GM12872 (cell line): ENCODE measurements at regions not wholly inside any gene's neighbourhood (a gene's known extent, or its start where the extent isn't known, plus 50 kb on each side); places are given as distances from the start of the nearest gene placed in this dataset.

Experiments
- TF ChIP-seq, protein P1 (sequence below): IDR thresholded peaks from 3 replicates; pipeline ENCODE4 v1.5.1; 2011; ENCODE audit warnings: low read depth, mild to moderate bottlenecking, low read length, moderate library complexity; ENCODE audit not compliant: insufficient read depth

DNA sequence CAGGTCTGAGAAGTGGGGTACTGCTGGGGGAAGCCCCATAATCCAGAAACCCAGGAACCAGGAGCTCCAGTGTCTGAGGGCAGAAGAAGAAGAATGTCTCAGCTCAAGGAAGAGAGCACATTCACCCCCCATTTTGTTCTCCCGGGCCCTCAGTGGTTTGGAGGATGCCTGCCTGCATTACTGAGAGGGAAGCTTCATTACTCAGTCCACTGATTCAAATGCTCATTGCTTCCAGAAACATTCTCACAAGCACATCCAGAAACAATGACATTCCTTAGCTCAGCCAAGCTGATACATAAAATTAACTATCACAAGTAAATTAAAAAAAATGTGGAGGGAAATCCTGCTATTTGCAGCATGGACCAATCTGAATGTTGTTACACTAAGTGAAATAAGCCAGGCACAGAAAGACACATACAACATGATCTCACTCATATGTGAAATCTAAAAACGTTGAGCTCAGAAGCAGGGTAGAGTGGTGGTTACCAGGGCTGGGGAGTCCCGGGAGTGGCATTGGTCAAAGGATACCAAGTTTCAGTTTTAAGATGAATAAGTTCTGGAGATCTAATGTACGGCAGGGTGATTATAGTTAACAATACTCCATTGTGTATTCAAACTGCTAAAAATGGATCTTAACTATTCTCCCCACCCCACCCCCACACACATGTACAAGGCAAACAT lies 459.3 kb downstream of the GALR1 start:
- TF ChIP-seq, protein P1, sequence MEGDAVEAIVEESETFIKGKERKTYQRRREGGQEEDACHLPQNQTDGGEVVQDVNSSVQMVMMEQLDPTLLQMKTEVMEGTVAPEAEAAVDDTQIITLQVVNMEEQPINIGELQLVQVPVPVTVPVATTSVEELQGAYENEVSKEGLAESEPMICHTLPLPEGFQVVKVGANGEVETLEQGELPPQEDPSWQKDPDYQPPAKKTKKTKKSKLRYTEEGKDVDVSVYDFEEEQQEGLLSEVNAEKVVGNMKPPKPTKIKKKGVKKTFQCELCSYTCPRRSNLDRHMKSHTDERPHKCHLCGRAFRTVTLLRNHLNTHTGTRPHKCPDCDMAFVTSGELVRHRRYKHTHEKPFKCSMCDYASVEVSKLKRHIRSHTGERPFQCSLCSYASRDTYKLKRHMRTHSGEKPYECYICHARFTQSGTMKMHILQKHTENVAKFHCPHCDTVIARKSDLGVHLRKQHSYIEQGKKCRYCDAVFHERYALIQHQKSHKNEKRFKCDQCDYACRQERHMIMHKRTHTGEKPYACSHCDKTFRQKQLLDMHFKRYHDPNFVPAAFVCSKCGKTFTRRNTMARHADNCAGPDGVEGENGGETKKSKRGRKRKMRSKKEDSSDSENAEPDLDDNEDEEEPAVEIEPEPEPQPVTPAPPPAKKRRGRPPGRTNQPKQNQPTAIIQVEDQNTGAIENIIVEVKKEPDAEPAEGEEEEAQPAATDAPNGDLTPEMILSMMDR: no peak

DNA sequence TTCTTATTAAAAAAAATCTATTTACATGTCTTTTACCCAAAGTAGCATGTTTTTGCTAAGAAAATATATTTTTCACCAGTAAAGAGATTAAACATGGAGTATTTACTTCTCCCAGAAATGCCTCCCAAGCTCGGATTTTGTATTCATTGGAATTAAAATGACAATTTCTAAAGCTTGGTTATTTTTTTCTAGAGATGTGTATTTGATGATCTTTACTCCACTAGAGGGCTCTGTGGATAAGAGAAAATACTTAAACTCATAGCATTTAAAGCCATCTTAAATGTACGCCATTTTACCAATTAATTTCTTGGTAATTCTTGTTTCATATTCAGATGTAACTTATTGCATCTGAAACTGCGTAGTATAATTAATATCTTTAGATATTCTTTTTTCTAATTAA lies 461.4 kb downstream of the GALR1 start:
- TF ChIP-seq, protein P1: 0 out of 3 replicates have a peak, but pooled peaks have one; percentile 16

GRCh38 chr18:77714716-77715115 lies 465.1 kb downstream of the GALR1 start:
- TF ChIP-seq, protein P1: no peak

DNA sequence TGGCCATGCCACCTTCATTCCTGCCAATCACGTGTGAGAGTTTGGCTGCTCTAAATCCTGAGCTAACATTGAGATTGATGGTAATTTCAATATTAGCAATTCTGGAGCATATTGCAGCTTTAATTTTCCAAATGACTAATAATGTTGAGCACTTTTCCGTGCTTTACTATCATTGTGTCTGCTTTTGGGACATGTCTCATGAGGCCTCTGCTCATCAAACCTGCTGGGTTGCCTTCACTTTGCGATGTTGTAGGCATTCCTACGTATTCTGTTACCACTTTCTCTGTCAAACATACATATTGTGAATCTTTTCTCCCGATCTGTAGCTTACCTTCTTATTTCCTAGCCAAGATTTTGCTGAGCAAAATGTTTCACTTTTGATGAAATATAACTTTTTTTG lies 466.6 kb downstream of the GALR1 start:
- TF ChIP-seq, protein P1: no peak

- TF ChIP-seq, protein P1: no peak
These were observed 483.8 kb downstream of the GALR1 start for GRCh38 chr18:77733292-77733903.

DNA sequence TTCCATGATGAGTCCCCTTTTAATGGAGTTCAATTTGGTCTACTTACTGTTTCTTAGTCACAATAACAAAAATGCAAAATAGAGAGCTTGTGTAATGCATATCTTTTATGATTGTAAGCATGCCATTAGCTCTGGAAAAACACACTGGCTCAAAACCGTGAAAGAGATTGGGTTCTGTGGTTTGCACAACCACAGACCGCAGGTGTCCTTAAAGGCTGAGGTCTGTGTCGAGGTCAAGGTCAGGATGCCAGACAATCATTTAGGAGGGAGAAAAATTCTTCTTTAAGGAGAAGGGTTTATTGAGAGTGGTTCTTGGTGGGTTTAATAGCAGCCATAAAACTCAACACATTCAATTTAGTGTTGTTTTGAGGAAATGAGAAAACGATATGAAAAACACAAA lies 487.2 kb downstream of the GALR1 start:
- TF ChIP-seq, protein P1: no peak

DNA sequence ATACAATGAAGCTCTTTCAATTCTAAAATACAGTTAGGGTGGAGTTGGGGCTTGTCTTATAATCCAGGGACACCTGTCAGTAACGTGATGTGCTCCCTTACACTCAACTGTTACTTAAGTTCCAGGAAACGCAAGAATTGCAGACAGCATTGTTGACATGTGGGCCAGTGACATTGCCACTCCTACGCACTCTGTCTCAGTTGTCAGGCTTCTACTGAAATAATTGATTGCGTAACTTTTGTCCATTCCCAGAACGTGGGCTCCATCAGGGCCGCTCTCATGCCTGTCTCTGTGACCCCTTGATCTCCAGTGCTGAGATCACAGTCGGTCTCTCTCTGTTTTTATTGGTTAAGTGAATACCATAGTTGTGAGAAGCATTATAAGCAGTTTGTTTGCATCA lies 487.8 kb downstream of the GALR1 start:
- TF ChIP-seq, protein P1: no peak
